Suprapubic skin (tissue), 4 donors: ENCODE measurements at regions not wholly inside any gene's neighbourhood (a gene's known extent, or its start where the extent isn't known, plus 50 kb on each side); places are given as distances from the start of the nearest gene placed in this dataset.

ENCODE experiments used
- CTCF ChIP-seq, 2 donors: fragments of 200-600 bp in 1 of 2; fragments of 450-650 bp in 1 of 2; sonication (generic) in 1 of 2; IDR thresholded peaks; one replicate each; pipeline ENCODE4 v1.5.1; 2016 to 2019; ENCODE audit warnings: antibody characterized with exemption in 2 of 2, mild to moderate bottlenecking in 1 of 2, moderate library complexity in 1 of 2
- EP300 ChIP-seq: sonication (generic); formaldehyde crosslinking; IDR thresholded peaks from one replicate; pipeline ENCODE4 v1.6.1; 2017; ENCODE audit warnings: antibody characterized with exemption
- POLR2AphosphoS5 ChIP-seq, 3 donors: sonication (generic); formaldehyde crosslinking; IDR thresholded peaks; one replicate each; pipeline ENCODE4 v1.6.1; 2017; ENCODE audit warnings: antibody characterized with exemption in 3 of 3

GRCh38 chr10:113415246-113415645, 137.6 kb upstream of the HABP2 start:
- TF ChIP-seq EP300 (no peak), CTCF (IDR thresholded peaks at IDR 0.05) (no peak), POLR2AphosphoS5 (IDR thresholded peaks at IDR 0.05) (no peak)
